ENCODE measurements at regions not wholly inside any gene's neighbourhood (a gene's known extent, or its start where the extent isn't known, plus 50 kb on each side); places are given as distances from the start of the nearest gene placed in this dataset.

- DNase-seq (ENCODE audit: low read depth): no peak
Observed at GRCh38 chr18:46321955-46322354, 217.8 kb downstream of the HAUS1 start.

DNA sequence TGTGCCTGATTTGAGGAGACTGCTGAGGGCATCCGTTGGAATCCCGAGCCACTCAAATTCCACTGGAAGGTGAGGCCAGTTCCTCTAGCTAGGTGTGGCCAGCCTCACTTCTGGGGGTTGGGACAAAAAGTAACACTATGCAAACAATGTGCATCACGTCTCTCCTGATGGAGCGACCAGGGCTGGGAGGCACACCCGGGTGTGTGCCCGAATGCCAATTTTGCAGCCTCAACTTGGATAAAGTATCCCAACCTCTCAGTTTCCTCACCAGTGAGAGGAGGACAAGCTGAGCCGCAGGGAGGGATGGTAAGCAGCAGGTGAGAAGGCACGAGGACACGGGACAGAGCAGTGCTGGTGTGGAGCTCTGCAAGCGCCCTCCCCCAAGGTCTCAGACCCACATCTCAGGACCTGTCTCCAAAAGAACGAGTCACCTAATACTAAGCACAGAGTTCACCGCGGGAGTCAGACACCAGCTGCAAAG, 218.3 kb downstream of the HAUS1 start:
- no peak for DNase-seq (ENCODE audit: low read depth)

DNA sequence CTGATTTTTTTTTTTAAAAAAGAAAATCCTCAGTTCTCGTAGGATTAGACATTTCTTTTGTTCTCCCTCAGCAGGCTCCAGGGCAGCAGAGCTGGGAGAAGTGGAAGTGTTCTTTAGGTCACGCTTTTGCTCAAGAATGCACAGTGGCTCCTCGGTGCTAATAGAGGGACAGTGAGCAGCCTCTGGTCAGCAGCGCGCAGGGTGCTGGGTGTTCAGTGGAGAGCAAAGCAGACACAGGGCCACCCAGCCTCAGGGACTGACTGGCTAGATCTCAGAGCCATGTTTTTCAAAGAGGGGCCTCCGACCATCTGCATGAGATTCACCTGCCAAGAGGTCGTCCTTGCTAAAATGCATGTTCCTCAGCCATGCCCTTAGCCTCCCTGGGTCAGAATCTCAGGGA, 218.8 kb downstream of the HAUS1 start:
- DNase-seq (ENCODE audit: low read depth): no peak

DNA sequence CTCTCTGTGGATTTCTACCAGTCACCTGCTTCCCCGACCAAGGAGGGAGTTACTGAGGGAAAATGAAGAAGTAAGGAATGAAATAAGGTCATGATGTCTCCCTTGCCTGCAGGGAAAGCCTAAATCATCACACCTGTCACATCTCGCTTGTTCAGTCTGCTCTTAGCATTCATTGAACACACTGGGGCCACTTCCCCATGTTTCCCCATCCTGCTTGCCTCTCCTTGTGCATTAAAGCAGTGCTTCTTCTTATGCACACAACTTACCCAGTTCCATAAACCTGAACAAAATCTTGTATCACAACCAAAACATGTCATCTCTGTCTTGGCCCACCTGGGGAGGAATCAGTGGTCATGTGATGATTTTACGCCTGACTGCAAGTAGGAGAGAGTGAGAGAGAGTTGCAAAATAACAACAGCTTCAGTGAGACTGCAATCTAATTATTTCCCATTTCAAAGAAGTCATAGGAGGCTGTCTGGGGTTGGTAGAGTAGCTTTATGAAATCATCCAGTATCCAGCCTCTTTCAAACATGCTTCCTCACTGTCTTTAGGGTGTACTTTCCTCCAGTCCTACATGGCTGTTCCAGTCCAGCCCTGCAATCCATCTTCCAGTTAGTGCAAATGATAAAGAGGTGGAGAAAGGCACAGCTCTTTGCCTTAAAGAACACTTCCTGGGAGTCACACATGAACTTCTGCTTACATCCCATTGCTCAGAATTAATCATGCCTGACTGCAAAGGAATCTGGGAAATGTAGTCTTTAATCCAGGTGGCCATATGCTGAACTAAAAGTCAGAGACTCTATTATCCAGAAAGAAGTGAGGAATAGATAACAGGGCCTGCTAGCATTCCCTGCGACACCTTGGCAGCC, 220.1 kb downstream of the HAUS1 start:
- peak; percentile 82 for DNase-seq (ENCODE audit: low read depth)

DNA sequence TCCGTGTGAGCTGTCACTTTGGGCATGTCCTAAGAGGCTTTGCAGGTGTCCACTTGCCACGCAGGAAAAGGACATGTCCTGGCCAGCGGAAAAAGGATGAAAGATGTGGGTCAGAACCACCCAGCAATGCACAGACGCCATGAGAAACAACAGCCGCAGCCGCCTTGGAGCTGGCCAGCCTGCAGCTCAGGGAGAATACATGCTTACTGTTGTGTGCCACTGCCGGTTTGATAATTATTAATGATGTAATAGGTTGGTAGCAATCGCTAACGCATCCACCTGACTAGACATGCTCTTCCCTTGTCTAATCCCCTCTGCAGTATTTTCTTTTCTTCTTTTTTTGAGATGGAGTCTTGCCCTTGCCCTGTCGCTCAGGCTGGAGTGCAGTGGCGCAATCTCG, 221.7 kb downstream of the HAUS1 start:
- DNase-seq (ENCODE audit: low read depth): no peak

DNA sequence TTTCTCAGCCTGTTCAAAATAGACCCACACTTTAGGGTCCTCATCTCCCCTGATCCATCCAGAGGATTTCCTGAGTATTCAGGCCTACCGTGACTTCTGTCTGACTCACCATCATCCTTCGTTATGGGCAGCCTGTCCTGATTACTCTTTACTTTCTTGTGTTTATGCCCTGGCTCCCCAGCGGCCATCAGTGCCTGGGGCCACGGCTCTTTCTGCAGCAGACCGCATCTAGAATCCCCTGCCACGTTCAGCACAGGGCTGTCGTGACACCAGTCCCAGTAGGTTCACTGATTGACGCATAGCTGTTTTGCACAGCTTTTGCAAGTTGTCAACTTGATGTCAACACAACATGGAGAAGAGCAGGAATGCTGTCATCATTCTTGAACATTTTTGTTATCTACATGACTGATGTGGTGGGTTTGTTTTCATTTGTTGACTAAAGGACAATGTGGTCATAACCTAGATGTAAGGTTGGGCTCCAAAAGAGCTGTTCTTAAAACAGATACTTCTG, 225.6 kb downstream of the HAUS1 start:
- no peak for DNase-seq (ENCODE audit: low read depth)

DNA sequence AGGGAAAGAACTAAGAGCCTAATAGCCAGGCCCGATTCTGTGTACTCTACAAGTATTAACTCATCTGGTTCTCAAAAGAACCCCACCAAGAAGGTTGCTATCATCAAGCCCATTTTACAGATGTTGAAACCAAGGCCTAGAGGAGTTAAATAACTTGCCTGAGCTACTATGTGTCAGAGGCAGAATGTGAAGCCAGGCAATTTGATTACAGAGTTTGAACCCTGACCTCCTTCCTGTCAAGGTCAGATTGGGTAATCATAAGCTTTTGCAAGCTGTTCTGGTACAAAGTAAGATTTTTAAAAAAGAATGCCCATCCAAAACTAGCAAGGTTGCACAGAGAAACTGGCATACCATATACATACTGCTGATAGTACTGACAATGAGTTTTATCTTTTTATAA, 227.1 kb downstream of the HAUS1 start:
- DNase-seq (ENCODE audit: low read depth): no peak

DNA sequence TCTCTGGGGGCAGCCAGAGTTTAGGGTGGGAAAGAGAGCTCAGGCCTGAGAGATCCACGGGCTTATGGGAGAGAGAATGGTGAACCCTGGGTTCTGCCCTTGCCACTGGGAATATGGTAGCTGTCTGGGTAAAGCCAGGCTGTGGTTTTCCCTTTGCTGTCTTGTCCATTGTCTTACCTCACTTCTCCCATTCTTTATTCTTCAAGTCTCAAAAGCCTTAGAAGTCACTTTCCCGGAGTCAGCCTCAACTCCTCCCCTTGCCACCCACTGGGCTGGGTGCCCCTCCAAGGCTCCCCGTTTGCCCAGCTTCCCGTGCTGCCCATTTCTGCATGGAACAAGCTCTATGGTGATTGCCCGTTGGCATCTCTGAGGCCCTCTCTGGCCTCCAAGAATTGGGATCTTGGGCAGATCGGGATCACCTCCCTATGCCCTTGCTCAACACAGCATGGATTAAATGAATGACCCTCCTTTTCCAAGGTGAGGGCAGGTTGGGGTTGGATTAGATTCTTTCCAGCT, 228.2 kb downstream of the HAUS1 start:
- DNase-seq (ENCODE audit: low read depth): no peak

DNA sequence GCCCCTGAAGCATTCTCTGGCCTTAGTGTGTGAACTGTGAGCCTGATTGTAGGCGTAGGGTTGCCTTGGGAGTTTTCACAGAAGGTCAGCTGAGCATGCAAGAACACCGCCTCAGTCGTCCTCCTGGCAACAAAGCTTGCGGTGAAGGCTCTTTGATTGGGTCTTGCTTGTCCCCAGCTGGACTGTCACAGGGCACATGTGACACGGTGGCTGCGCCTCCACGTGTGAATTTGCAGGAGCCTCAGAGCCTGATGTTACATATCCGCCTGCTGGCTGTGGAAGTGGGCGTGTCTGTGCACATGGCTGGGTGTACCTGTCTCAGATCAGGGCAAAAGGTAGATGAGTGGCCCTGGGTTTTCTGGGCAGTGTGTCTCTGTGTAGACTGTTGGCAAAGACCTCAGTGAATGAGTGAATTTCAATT, 228.7 kb downstream of the HAUS1 start:
- DNase-seq (ENCODE audit: low read depth): no peak

DNA sequence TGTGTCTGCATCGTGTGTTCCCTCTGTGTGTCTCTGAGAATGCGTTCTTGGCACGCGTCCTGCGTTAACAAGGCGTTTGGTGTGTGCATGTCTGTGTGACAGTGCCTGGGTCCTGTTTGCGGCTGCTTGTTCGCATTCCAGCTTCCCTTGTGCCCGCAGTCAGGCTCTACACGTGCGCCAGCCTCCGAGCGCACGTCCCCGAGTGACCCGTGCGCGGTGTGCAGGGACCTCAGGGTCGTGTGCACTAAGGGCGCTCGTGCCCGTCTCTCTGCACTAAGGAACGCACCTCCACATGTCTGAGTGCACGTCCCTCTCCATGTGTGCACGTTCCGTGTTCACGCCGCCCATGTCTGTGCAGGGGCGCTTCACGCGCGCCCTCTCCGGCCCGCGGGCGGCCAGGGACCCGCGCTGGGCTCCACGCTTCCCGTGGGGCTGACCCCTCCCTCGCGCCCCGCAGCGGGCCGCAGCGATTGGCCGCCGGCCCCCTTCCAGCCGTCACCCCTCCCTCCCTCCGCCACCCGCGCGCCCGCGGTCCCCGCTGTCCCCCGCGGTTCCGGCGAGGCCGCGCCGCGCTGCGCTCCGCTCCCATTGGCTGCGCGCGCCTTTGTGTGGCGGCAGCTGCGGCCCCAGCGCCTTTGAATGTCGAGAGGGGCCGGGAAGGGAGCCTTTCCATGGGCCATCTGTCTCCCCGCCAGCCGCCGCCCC, 229.4 kb downstream of the HAUS1 start:
- DNase-seq (ENCODE audit: low read depth): no peak

GRCh38 chr18:46334868-46335281, 230.7 kb downstream of the HAUS1 start:
- no peak for DNase-seq (ENCODE audit: low read depth)

DNA sequence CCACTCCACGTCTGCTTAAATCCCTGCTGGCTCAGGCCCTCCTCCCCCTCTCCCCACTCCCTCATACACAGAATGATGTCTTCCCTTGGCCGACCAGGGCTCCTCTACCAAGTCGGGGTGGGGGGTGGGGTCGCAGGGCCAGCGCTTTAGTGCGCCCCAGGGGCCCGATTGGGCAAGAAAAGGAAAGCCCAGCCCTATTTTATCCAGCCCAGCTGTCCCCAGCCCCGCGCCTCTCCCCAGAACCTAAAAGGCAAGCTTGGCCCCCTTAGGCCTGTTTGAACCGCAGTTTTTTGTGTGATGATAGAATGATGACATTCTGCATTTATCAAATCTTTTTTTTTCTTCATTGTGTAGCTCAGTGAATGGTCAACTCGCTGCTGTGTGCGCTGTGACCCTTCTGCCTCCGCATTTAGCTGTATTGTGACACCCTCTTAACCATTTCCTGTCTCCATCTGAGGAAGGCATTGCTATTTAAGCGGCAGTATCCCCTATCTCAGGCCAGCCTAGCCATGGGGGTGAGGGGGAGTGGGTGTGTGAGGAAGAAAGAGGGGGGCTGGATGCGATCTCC, 231.4 kb downstream of the HAUS1 start:
- DNase-seq (ENCODE audit: low read depth): no peak

- no peak for DNase-seq (ENCODE audit: low read depth)
Observed at GRCh38 chr18:46336278-46337111, 232.3 kb downstream of the HAUS1 start.

DNA sequence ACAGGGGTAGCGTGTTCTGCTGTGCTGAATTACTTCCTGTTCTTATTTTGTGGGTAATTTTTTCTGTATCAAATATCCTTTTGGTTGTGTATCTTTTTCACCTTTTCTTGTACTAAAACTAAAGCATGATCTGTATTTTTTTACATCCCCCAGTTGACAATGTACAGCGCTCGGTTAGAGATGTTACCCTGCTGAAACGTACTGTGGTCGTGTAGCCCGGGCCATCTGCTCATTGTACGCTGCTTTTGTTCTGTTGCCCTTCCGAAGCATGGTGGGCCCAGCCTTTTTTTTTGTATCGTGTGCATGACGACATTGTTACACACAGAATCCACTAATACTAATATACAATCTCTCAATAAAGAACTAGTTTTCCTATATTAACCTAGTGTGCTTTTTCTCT, 233.1 kb downstream of the HAUS1 start:
- DNase-seq (ENCODE audit: low read depth): no peak

DNA sequence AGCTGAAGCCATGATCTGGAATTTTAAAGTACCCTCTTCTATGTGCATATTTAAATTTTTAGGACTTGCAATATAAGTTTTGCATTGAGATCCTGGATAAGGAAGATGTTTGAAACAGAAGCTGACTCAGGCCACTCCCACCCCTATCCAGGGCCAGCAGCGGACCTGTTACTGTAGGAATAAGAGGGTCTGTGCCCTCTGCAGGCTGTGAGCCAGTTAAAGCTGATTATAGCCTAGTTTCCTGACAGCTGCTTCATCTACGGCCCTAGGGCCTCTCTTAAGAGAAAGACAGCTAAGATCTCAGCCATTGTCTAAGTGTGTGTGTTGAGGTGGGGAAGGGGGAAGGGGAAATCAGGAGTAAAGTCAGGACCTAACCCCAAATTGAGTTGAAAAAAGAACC, 234.0 kb downstream of the HAUS1 start:
- DNase-seq (ENCODE audit: low read depth): no peak

- no peak for DNase-seq (ENCODE audit: low read depth)
Observed at GRCh38 chr18:46338766-46339165, 234.6 kb downstream of the HAUS1 start.

GRCh38 chr18:46340716-46341115, 236.5 kb downstream of the HAUS1 start:
- no peak for DNase-seq (ENCODE audit: low read depth)

DNA sequence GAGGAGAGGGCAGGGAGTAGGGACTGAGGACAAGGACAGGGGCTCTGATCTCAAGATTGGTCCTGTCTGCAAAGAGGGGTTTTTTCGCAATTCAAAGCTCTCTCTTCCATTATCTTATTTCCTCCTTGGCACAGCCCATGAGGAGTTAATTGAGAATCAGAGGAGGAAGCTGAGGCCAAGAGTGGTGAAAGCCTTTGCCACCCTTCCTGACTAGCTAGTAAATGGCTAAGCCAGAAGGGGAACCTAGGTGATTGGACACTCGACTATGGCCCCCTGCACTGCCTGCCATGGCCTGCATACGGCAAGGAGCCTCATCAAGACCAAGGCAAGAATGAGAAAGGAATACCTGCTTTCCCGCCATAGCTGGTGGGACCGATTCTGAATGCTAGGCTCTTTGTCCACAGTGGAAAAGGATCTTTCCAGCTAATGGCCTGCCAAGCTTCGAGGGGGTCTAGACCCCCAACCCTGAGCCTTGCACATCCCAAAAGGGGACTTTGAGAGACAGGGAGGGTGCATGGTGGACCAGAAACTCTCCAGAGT, 237.9 kb downstream of the HAUS1 start:
- no peak for DNase-seq (ENCODE audit: low read depth)

GRCh38 chr18:46343456-46343855, 239.3 kb downstream of the HAUS1 start:
- no peak for DNase-seq (ENCODE audit: low read depth)

GRCh38 chr18:46343931-46344372, 239.8 kb downstream of the HAUS1 start:
- no peak for DNase-seq (ENCODE audit: low read depth)
